Fibroblast of lung (primary cell): ENCODE measurements at regions not wholly inside any gene's neighbourhood (a gene's known extent, or its start where the extent isn't known, plus 50 kb on each side); places are given as distances from the start of the nearest gene placed in this dataset.

Experiments
- EZH2 ChIP-seq: IDR thresholded peaks from 2 replicates; pipeline ENCODE4 v1.5.1; 2012; ENCODE audit warnings: low read length, control low read depth, mild to moderate bottlenecking; ENCODE audit errors: missing control alignments
- TF ChIP-seq, protein P1 (sequence below), 2 donors: IDR thresholded peaks in 1 of 2; conservative IDR thresholded peaks in 1 of 2; 1 replicate in 1 of 2; 2 replicates in 1 of 2; pipeline ENCODE4 v1.5.1; 2011 to 2012; ENCODE audit warnings: low read length in 2 of 2, control low read depth in 1 of 2, inconsistent platforms in 1 of 2, low read depth in 1 of 2, mild to moderate bottlenecking in 1 of 2

DNA sequence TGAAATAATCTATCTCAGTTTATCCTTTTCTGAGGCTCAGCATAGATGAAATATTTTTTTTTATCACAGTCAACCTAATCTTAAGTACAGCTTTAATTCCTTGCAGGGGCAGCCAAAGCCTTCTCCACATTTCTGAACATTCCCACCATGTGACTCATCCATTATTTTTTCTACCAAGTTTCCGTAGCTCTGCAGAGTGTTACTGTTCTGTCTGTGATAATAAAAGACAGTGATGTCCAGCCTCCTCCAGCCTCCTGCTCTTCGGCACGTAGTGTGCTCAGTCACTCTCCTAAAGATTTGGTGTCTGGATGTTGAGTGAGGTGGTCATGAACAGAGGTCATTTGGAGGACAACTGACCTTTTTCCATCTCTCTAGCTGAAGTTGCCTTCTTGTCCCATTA, 338.1 kb upstream of the ADAMTS16 start:
- TF ChIP-seq, protein P1, sequence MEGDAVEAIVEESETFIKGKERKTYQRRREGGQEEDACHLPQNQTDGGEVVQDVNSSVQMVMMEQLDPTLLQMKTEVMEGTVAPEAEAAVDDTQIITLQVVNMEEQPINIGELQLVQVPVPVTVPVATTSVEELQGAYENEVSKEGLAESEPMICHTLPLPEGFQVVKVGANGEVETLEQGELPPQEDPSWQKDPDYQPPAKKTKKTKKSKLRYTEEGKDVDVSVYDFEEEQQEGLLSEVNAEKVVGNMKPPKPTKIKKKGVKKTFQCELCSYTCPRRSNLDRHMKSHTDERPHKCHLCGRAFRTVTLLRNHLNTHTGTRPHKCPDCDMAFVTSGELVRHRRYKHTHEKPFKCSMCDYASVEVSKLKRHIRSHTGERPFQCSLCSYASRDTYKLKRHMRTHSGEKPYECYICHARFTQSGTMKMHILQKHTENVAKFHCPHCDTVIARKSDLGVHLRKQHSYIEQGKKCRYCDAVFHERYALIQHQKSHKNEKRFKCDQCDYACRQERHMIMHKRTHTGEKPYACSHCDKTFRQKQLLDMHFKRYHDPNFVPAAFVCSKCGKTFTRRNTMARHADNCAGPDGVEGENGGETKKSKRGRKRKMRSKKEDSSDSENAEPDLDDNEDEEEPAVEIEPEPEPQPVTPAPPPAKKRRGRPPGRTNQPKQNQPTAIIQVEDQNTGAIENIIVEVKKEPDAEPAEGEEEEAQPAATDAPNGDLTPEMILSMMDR (conservative IDR thresholded peaks at IDR 0.05 in 1 of 2, IDR thresholded peaks at IDR 0.05 in 1 of 2; ENCODE audit: low read depth in 1 of 2, low read length in 2 of 2) = no peak
- TF ChIP-seq EZH2 = no peak
